Activated T-helper 1 cell treated with Interleukin-2 at 50 U/mL for 16 hours (primary cell): ENCODE measurements at regions not wholly inside any gene's neighbourhood (a gene's known extent, or its start where the extent isn't known, plus 50 kb on each side); places are given as distances from the start of the nearest gene placed in this dataset.
"Not testable (repeated sequence)": the region's sequence is repeated elsewhere in the genome, so short reads cannot be mapped to it uniquely, and the experiment has no call there.

Experiments
- DNase-seq: peaks from one replicate; pipeline ENCODE4 v3.0.0-alpha.2; 2020; ENCODE audit warnings: low read depth

DNA sequence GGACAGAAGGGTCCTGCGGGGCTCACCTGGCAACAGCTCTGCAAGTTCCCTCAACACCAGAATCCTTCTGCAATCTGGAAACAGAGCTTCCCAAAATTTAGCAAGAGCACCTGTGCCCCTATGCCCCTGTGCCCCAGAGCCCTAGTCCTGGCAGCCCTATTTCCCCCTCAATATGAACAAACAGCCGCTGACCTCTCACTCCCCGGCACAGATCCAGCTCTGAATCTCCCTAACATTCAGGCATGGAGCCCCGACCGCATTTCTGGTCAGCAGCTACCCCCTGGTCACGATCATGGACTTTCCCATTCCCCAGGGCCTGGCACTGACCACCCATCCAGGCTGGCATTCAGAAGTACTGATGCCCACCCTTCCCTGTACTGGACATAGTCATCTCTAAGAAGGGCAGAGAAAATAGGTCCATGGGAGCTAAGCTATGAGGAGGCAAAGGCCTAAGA, 110.8 kb upstream of the SMURF2 start:
- DNase-seq: no peak

DNA sequence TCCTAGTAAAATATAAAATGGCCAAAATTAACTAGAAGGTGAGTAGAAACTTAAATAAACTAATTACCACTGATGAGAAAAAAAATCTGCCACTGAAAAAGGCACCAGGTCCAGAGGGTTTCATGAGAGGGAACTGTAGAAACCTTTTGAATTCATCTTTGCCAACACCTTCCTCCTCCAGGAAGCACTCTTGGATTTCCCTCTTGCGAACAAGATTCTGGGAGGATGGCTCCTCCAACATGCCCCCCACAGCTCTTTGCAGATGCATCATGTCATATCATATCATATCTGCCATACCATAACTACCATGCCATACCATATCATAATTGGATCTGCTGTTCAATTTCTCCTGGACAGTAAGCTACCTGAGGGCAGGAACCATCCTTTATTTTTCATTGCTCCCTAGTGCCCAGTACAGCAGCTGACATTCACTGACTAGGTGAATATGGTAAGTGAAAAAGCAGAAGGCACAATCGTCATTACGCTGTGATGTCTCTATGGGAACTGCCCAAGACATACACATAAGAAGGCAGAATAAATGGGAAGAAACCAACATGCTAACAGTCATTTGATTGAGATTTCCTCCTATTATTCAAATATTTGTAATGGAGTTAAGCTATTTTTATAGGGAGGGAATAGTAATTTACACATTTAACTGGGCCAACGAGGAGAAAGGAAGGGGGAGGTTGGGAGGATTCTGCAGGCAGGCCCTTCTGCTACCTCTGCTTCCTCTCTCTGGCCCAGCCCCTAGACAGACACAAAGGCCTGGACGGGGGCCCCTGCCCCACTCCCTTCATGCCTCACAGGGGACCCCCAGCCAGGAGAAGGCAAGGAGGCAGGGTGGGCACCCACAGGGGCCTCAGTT, 110.1 kb upstream of the SMURF2 start:
- DNase-seq: no peak

GRCh38 chr17:64769712-64770111, 107.6 kb upstream of the SMURF2 start:
- DNase-seq: no peak

- no peak for DNase-seq
Measured at GRCh38 chr17:64767269-64767997, 105.3 kb upstream of the SMURF2 start.

DNA sequence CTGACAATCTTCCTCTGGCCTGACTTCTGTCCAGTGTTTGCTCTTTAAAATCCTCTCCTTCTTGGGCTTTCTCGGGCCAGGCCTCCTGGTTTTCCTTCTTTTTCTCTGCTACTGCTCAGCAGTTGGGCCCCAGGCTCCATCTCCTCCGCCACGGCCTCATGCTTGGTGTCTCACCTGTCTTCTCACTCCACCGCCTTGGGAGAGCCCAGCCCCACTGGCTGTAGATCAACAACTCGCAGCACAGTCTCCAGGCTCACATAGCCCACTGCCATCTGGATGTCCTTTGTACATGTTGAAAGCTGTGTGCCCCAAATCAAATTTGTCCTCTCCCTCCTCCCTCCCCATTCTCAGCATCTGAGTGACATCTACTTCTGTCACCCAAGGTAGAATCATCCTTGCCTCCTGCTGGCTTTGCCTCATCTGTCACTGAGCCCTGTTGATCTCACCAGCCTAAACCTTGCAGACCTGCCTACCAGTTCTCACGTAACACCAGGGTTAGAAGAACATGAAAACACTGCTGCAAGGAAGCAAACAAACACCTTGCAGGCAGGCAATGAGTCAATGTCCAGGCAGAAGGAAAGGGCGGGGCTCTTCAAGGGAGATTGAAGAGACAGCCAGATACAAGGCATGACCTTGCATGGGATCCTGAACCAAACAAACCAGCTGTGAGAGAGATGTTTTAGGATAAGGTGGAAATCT, 103.2 kb upstream of the SMURF2 start:
- no peak for DNase-seq

GRCh38 chr17:64750891-64751677, 89.0 kb upstream of the SMURF2 start:
- DNase-seq: no peak

- no peak for DNase-seq
Measured at GRCh38 chr17:64750478-64750877, 88.4 kb upstream of the SMURF2 start.

DNA sequence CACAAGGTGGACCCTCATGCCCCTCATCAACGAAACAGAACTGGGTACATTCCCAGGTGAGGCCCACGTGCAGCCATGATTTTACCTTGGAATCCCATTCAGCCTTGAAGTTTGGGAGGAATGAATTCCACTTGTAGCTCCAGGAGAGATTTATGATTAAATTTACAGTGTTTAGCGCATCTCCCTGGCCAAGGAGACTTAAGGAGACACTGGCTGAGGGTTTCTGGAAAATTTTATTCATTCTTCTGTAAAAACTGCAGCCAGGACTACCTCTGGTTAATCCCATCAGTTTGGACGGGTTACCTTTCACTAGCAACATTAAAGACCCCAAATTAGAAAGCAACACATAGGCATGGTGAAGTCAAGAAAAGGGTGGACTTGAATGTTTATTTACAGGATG, 87.2 kb upstream of the SMURF2 start:
- DNase-seq: no peak

GRCh38 chr17:64747938-64748540, 85.9 kb upstream of the SMURF2 start:
- DNase-seq: no peak

DNA sequence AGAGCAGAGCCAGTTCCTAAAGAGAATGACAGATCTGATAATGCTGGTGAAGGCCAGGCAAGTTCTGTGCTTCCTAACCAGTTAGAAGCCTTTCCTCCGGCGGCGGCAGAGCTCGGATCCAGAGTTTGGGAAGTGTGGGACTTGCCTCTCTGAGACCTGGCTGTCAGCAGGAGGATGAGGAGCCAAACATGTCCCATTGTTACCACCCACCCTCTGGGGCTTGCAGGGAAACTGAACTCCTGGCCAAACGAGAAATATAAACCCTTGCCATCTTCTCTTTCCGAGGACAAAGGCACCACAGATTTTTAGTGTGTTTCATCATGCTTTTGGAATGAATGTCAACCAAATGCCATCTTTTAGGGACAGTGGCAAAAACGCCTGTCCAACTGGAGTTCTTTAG, 80.2 kb upstream of the SMURF2 start:
- no peak for DNase-seq

DNA sequence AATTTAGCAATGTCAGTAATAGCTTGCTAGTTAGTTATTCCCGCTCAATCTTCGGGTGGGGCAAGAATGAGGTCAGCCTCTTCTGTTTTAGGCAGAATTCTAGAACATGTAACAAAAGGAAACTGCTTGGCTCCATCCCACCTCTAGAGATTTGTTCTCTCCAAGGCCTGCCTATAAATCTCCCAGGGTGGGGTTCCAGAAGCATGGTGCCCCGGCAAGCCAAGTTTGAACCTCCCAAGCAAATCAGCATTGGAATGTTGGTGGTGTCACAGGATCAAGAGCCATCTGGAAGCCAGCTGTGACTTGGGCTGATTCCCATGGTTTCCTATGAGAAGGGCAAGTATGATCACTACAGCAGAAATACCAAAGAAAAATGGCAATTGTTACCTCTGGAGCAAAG, 79.8 kb upstream of the SMURF2 start:
- not testable (repeated sequence) for DNase-seq

DNA sequence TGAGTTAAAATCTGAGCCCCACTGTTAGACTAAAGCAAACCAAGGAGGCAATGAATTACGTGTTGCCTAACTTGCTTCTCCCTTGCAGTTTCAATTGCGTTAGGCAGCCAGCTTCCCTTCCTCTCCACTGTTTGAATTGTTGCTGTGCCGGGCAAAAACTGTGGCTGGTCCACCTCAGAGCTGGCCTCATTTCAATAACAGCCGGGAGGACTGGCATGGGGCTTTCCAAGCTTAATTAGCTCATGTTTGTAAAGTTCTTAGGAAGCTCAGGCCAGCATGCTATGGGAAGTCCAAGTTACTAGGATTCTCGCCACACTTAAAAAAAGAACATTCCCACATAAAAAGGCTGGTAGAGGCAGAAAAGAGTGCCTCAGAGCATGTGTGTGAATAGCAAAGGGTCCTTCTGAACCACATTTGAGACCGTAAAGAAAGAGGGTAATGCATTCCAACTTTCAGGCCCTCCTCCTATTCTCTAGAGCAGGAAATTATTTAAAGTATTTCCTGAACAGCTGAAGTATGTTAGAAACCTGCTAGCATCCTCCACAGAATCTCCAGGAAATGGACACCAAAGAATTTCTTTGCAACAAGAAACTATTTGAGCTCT, 79.0 kb upstream of the SMURF2 start:
- no peak for DNase-seq

DNA sequence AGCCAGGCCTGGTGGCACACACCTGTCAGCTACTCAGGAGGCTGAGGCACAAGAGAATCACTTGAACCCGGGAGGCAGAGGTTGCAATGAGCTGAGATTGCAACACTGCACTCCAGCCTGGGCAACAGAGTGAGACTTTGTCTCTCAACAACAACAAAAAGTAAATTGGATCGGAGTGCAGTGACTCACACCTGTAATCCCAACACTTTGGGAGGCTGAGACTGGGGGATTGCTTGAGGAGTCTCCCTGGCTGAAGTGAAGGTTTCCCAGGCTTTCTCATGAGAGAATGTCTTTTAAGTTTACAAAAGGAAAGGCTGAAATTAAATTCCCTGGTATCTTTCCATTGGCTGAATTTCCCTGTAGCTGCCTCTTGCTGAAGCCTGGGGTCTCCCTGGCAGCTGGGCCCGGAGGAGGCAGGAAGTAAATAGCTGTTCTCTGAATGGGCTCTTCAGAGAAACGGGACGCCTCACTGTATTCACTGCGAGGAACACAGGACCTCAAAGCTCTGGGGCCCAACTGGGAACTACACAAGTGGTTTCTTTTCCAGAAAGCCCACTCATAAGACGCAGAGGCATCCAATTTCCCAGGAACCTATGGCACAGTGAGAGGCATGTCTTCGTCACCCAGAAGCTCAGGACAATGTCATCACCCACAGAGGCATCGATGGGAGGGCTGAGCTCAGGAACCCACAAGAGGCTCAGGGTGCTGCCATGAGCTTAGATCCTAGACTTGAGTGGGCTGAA, 77.4 kb upstream of the SMURF2 start:
- no peak for DNase-seq

DNA sequence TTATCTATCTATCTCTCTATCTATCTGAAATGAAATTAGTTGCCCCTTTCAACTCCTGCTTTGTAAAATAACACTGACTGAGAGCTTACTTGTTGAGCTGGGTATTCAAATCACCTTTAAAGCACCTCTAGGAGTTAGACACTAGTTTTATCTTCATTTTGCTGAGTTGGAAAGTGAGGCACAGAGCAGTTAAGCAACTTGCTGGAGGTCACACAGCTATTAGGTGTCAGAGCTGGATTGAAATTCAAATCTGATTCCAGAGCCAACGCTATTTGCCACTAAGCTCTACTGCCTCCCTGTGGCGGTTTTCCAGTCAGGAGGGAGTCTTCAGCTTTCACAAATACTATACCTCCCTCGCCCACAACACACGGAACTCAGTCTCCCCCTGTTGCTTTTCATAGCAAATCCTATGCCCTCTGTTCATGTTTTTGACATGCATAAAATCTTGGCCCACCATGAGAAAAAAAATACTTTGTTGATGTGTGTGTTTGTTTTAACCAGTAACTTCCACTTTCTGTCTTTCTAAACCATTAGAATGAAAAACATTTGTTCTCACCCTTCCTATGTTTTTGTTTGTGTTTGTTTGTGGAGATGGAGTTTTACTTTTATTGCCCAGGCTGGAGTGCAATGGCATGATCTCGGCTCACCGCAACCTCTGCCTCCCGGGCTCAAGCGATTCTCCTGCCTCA, 74.8 kb upstream of the SMURF2 start:
- DNase-seq: peak; percentile 9

DNA sequence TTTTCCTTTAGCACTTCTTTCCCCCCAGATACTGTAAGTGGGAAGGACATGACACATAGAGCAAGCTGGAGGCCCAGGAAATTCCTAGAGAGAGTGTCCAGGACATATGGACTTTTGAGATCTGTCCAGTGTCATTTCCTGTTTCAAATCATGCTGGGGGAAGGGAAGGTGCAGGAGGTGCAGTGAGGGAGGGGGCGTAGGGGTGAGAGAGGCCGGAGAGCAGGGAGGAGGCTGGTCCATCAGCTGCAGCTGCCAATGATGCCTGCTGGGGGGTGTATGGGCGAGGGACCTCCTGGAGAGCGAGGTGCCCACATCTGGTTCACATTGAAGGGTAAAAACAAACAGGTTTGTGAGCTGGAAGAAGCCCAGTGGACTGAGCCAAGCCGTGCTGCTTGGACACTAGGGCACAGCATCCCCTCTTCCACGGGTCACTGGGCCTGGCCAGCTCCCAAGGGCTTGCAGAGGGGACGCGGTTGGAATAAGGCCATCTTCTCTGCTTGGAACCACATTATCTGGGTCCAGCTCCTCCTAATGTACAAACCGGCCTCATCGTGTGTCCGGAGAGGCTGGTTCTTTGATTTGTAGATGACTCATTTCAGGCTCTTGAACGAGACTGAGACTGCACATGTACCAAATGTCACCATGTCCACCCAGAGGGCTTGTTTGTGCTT, 70.4 kb upstream of the SMURF2 start:
- DNase-seq: no peak

DNA sequence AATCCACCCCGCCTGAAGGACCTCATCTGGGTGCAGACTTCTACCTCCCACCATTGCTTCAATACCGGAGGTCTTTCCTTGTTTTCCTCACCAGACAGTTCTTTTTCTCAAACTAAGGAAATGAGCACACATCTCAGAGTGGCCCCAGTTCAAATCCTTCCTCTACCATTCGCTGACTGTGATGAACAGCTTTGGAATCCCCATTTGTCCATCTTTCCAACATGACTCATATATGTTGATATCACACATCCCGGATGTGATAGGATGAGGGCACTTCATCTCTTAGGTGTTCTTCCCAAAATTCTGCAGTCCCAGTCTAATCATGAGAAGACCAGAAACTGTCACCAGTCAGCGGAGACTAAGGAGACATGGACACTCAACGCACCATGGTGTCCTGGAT, 67.9 kb upstream of the SMURF2 start:
- DNase-seq: not testable (repeated sequence)

DNA sequence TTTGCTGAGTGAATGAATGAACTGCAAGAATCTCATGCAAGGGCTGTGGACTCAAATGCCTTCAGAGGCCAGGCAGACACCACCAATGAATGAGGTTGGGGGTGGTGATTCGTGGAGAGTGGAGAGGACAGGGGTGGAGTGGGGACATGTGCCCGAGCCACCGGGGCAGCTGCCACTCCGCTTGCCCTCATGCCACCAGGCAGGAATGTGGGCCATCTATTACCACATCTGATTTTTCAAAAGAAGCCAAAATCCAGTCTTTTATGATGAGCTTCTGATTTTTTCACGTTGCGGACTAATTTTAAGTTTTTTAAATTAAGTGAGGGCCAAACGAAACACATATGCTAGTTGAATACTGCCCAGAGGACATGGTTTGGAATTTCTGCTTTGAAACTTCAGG, 67.1 kb upstream of the SMURF2 start:
- DNase-seq: no peak

- DNase-seq: no peak
Measured at GRCh38 chr17:64728041-64728695, 66.1 kb upstream of the SMURF2 start.

DNA sequence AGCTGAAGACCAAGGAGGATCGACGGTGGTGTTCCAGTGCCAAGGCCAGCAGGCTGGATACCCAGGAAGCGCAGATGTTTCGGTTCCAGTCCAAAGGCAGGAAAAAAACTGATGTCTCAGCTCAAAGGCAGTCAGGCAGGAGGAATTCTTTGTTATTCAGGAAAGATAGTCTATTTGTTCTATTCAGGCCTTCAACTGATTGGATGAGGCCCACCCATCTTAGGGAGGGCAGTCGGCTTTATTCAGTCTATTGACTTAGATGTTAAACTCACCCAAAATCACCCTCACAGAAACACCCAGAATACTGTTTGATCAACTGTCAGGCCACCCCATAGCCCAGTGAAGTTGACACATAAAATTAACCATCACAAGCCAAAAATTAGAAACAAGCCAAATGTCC, 63.9 kb upstream of the SMURF2 start:
- DNase-seq: not testable (repeated sequence)
